HCT116 (cell line): ENCODE measurements at regions not wholly inside any gene's neighbourhood (a gene's known extent, or its start where the extent isn't known, plus 50 kb on each side); places are given as distances from the start of the nearest gene placed in this dataset.

ENCODE experiments used
- ATAC-seq: fragments of 200-7000 bp; cut with Tn5 transposase; 2 replicates; pipeline ENCODE4 v1.9.1; 2020; ENCODE audit warnings: mild to moderate bottlenecking, moderate library complexity
- BruUV-seq: library from RNA; stranded (reverse); fragments of 400-500 nt; replicated peaks from 2 replicates; lab custom pipeline; 2021; lab: Mats Ljungman, UMichigan
- CTCF ChIA-PET: fragments of 300-600 bp; sonication (Branson Sonifier 250); formaldehyde crosslinking; loops from one replicate; lab custom pipeline; 2021; ENCODE audit warnings: antibody characterized with exemption; lab: Charles Lee
- POLR2A ChIA-PET: fragments of 300-600, 350-600 bp; sonication (Branson Sonifier 250); formaldehyde crosslinking; loops from one replicate; lab custom pipeline; 2021; ENCODE audit warnings: antibody characterized with exemption; lab: Charles Lee
- RAD21 ChIA-PET, 2 experiments: fragments of 300-600 bp; sonication (Branson Sonifier 250); formaldehyde crosslinking; loops; one replicate each; lab custom pipeline; 2023; ENCODE audit warnings: low total read pairs in 2 of 2; ENCODE audit not compliant: uncharacterized antibody in 2 of 2, unreplicated experiment in 2 of 2, low non-redundant PET in 1 of 2; lab: Charles Lee
- DNase-seq: peaks from one replicate; pipeline ENCODE4 v3.0.0-alpha.2; 2010; ENCODE audit warnings: low read depth, low spot score
- H2AFZ ChIP-seq: fragments of 200-600 bp; shearing (Covaris generic), sonication (generic); 2 replicates; pipeline ENCODE4 v1.6.1; 2017; ENCODE audit warnings: low read depth, mixed run types, mixed read lengths, antibody characterized with exemption, low read length; ENCODE audit not compliant: poor library complexity, severe bottlenecking
- H3K27ac ChIP-seq: 2 replicates; pipeline ENCODE4 v1.5.1; 2012; ENCODE audit warnings: low read depth, low read length
- H3K27me3 ChIP-seq: fragments of 200-600 bp; sonication (generic); 2 replicates; pipeline ENCODE4 v1.6.1; 2016; ENCODE audit warnings: mixed run types, low read length, mixed read lengths; ENCODE audit not compliant: insufficient read depth
- H3K36me3 ChIP-seq, 2 experiments: fragments of 200-500 bp in 1 of 2; fragments of 200-600 bp in 1 of 2; sonication (Bioruptor generic) in 1 of 2; sonication (generic) in 1 of 2; 2 replicates each; pipeline versions ENCODE4 v1.5.1 to v1.6.1; 2014 to 2016; ENCODE audit warnings: low read length in 2 of 2, inconsistent platforms in 1 of 2, mixed read lengths in 1 of 2, mixed run types in 1 of 2; ENCODE audit not compliant: insufficient read depth in 2 of 2, control insufficient read depth in 1 of 2
- H3K4me1 ChIP-seq, 2 experiments: fragments of 200-600 bp in 1 of 2; sonication (generic) in 1 of 2; 2 replicates each; pipeline versions ENCODE4 v1.5.1 to v1.6.1; 2012 to 2017; ENCODE audit warnings: low read length in 2 of 2, inconsistent platforms in 1 of 2, mild to moderate bottlenecking in 1 of 2, mixed read lengths in 1 of 2, mixed run types in 1 of 2, moderate library complexity in 1 of 2; ENCODE audit not compliant: insufficient read depth in 2 of 2, control insufficient read depth in 1 of 2
- H3K4me2 ChIP-seq: fragments of 200-600 bp; sonication (generic); 2 replicates; pipeline ENCODE4 v1.6.1; 2017; ENCODE audit warnings: mixed run types, low read length, mixed read lengths
- H3K4me3 ChIP-seq, 2 experiments: fragments of 200-600 bp in 1 of 2; sonication (generic) in 1 of 2; replicated peaks in 1 of 2; 2 replicates each; pipeline ENCODE4 v1.5.1; 2011 to 2016; ENCODE audit warnings: low read length in 2 of 2, control low read depth in 1 of 2, low read depth in 1 of 2, mild to moderate bottlenecking in 1 of 2, mixed read lengths in 1 of 2, mixed run types in 1 of 2
- H3K79me2 ChIP-seq: fragments of 200-600 bp; sonication (generic); 2 replicates; pipeline ENCODE4 v1.6.1; 2017; ENCODE audit warnings: mild to moderate bottlenecking, mixed run types, low read length, moderate library complexity, mixed read lengths; ENCODE audit not compliant: insufficient read depth
- H3K9ac ChIP-seq: fragments of 200-600 bp; sonication (generic); 2 replicates; pipeline ENCODE4 v1.6.1; 2016; ENCODE audit warnings: low read length, mixed read lengths
- H3K9me2 ChIP-seq: fragments of 200-600 bp; sonication (generic), shearing (Covaris generic); 2 replicates; pipeline ENCODE4 v1.6.1; 2017; ENCODE audit warnings: mixed run types, mild to moderate bottlenecking, moderate library complexity; ENCODE audit not compliant: insufficient read depth
- H3K9me3 ChIP-seq, 2 experiments: fragments of 200-500 bp in 1 of 2; fragments of 200-600 bp in 1 of 2; sonication (Bioruptor generic) in 1 of 2; sonication (generic) in 1 of 2; 2 replicates each; pipeline ENCODE4 v1.6.1; 2014 to 2017; ENCODE audit warnings: low read length in 2 of 2, mixed read lengths in 2 of 2, inconsistent platforms in 1 of 2, low read depth in 1 of 2, mild to moderate bottlenecking in 1 of 2, mixed run types in 1 of 2, moderate library complexity in 1 of 2; ENCODE audit not compliant: control insufficient read depth in 1 of 2, insufficient read depth in 1 of 2
- H4K20me1 ChIP-seq: fragments of 200-600 bp; sonication (generic), shearing (Covaris generic); 2 replicates; pipeline ENCODE4 v1.6.1; 2017; ENCODE audit warnings: mixed run types, mild to moderate bottlenecking, moderate library complexity; ENCODE audit not compliant: insufficient read depth
- ELF1 ChIP-seq: IDR thresholded peaks from 2 replicates; pipeline ENCODE4 v1.6.1; 2012; ENCODE audit warnings: low read depth, borderline replicate concordance
- RAD21 ChIP-seq: IDR thresholded peaks from 2 replicates; pipeline ENCODE4 v1.6.1; 2012; ENCODE audit warnings: low read depth, mild to moderate bottlenecking
- SIN3A ChIP-seq: IDR thresholded peaks from 2 replicates; pipeline ENCODE4 v1.6.1; 2012; ENCODE audit warnings: low read depth
- SRF ChIP-seq: IDR thresholded peaks from 2 replicates; pipeline ENCODE4 v1.6.1; 2012; ENCODE audit warnings: low read depth
- intact Hi-C: fragments of 100-400 bp; cut with micrococcal nuclease; formaldehyde crosslinking; loops from 2 replicates; pipeline ENCODE4 v1.10.0; 2022
- TF ChIP-seq, protein P1 (sequence below): IDR thresholded peaks from 2 replicates; pipeline ENCODE4 v1.6.1; 2012
- TF ChIP-seq, protein P2 (sequence below): IDR thresholded peaks from 2 replicates; pipeline ENCODE4 v1.6.1; 2012

DNA sequence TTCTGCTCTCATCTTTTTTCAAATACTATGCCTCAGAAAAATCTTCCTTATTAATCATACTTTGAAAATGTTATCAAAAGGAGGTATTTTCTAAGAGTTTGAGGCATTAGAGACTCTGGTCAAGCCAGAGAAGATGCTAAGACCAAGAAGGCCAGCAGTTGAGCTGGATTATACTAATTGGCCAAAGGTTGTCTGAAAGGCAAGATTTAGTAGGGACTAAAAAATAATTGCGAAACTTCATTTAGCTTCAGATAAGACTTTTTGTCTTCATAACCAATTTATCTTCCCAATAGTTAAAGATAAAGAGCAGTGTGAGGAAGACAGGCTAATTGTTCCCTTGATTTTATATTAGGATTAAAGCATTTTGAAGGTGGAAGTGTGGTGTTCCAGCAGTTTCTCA lies 1412.4 kb upstream of the PCDH7 start:
- H3K4me1 ChIP-seq, result no peaks in the 10 kb centered on the region
- DNase-seq (no peak), ATAC-seq (no peak)
- TF ChIP-seq, protein P1, sequence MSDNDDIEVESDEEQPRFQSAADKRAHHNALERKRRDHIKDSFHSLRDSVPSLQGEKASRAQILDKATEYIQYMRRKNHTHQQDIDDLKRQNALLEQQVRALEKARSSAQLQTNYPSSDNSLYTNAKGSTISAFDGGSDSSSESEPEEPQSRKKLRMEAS, result no peak
- TF ChIP-seq, protein P2, sequence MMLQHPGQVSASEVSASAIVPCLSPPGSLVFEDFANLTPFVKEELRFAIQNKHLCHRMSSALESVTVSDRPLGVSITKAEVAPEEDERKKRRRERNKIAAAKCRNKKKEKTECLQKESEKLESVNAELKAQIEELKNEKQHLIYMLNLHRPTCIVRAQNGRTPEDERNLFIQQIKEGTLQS, result no peak
- TF ChIP-seq SRF, result no peak
- TF ChIP-seq ELF1, result no peak
- no peaks in the 10 kb centered on the region for H3K9me3 ChIP-seq
- intact Hi-C loops, result no loop called here
- no peak overlapping the region for H3K9ac ChIP-seq
- H3K27ac ChIP-seq, result no peak overlapping the region
- no peak overlapping the region for H3K4me2 ChIP-seq
- H3K79me2 ChIP-seq, result no peaks in the 10 kb centered on the region
- H4K20me1 ChIP-seq, result no peaks in the 10 kb centered on the region
- ChIA-PET CTCF (no interaction called here), RAD21 (no interaction called here), POLR2A (no interaction called here)
- H2AFZ ChIP-seq, result no peak overlapping the region
- no peaks in the 10 kb centered on the region for H3K27me3 ChIP-seq
- H3K9me2 ChIP-seq, result no peaks in the 10 kb centered on the region
- no TSS peak for BruUV-seq
- no peaks in the 10 kb centered on the region for H3K36me3 ChIP-seq
- H3K4me3 ChIP-seq, result no peak overlapping the region

DNA sequence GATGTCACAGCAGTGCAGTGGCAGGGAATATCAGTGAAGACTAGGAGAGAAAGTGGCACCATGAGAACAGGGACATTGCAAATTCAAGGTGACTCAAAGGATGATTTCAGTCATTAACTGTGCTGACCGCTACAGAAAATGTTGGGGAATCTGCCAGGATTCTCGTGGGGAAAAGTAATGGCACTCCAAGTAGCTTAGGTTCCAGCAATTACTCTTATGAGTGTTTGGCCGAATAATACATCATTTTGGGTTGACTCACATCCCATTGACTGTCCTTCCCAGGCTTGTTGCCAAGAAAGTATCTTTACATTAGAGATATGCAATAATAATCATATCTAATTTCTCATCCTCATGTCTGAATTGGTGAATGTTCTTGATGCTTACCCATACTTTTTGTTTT lies 1411.1 kb upstream of the PCDH7 start:
- Histone ChIP-seq H3K4me2 (no peak overlapping the region), H3K79me2 (no peaks in the 10 kb centered on the region), H3K27ac (no peak overlapping the region), H3K9me3 (no peaks in the 10 kb centered on the region), H3K9ac (no peak overlapping the region), H3K27me3 (no peaks in the 10 kb centered on the region), H4K20me1 (no peaks in the 10 kb centered on the region), H3K36me3 (no peaks in the 10 kb centered on the region), H3K4me1 (no peaks in the 10 kb centered on the region), H2AFZ (no peak overlapping the region), H3K9me2 (no peaks in the 10 kb centered on the region), H3K4me3 (no peak overlapping the region)
- ChIA-PET RAD21 (no interaction called here), CTCF (no interaction called here), POLR2A (no interaction called here)
- intact Hi-C loops, result no loop called here
- no TSS peak for BruUV-seq
- DNase-seq (no peak), ATAC-seq (no peak)
- TF ChIP-seq SIN3A, result no peak
- TF ChIP-seq RAD21, result no peak
